K562 (cell line): ENCODE measurements at regions not wholly inside any gene's neighbourhood (a gene's known extent, or its start where the extent isn't known, plus 50 kb on each side); places are given as distances from the start of the nearest gene placed in this dataset.

Experiments used
- ATAC-seq: fragments of 200-7000 bp; cut with Tn5 transposase; 3 replicates; pipeline ENCODE4 v1.9.1; 2020; ENCODE audit warnings: moderate library complexity
- BruUV-seq: library from RNA; stranded (reverse); fragments of 400-500 nt; replicated peaks from 2 replicates; lab custom pipeline; 2021; lab: Mats Ljungman, UMichigan
- CTCF ChIA-PET: fragments of 300-600 bp; formaldehyde crosslinking; extraction: SDS; loops from one replicate; lab custom pipeline; 2021; ENCODE audit warnings: low intra/inter-chr PET ratio; lab: Yijun Ruan, JAX
- POLR2A ChIA-PET: fragments of 300-600, 350-650 bp; sonication (Branson Sonifier 250); formaldehyde crosslinking; extraction: SDS; loops from one replicate; lab custom pipeline; 2021; ENCODE audit warnings: antibody characterized with exemption, inconsistent platforms; lab: Yijun Ruan, JAX
- DNase-seq, 4 experiments: peaks; one replicate each; pipeline versions ENCODE4 v3.0.0 to v3.0.0-alpha.2; 2011 to 2018; ENCODE audit warnings: low spot score in 3 of 4, mixed read lengths in 3 of 4; ENCODE audit errors: extremely low read depth in 1 of 4
- FAIRE-seq: peaks from 2 replicates; lab custom pipeline; 2011; peaks lifted over from hg19 to GRCh38; lab: Jason Lieb, UNC
- H2AFZ ChIP-seq: 2 replicates; pipeline ENCODE4 v1.6.0; 2011; ENCODE audit warnings: low read depth, low read length, control low read depth, inconsistent platforms
- H3K27ac ChIP-seq: fragments of 200-600 bp; 3 replicates; pipeline ENCODE4 v1.8.0; 2011; ENCODE audit warnings: low read depth, mild to moderate bottlenecking, control low read depth, inconsistent platforms, low read length, moderate library complexity, mixed read lengths; ENCODE audit errors: extremely low read depth
- H3K27me3 ChIP-seq, 2 experiments: fragments of 300-600 bp in 1 of 2; 2 replicates in 1 of 2; 3 replicates in 1 of 2; pipeline versions ENCODE4 v1.6.0 to v1.8.0; 2011; ENCODE audit warnings: inconsistent platforms in 2 of 2, low read length in 2 of 2, mild to moderate bottlenecking in 1 of 2, mixed read lengths in 1 of 2, moderate library complexity in 1 of 2; ENCODE audit not compliant: control insufficient read depth in 2 of 2, insufficient read depth in 2 of 2
- H3K36me3 ChIP-seq: fragments of 300-600 bp; 3 replicates; pipeline ENCODE4 v1.8.0; 2011; ENCODE audit warnings: mild to moderate bottlenecking, low read length, inconsistent platforms; ENCODE audit not compliant: control insufficient read depth, insufficient read depth
- H3K4me1 ChIP-seq, 2 experiments: fragments of 200-600 bp in 1 of 2; replicated peaks in 1 of 2; 2 replicates in 1 of 2; 3 replicates in 1 of 2; pipeline versions ENCODE4 v1.5.1 to v1.8.0; 2011; ENCODE audit warnings: inconsistent platforms in 2 of 2, low read length in 2 of 2, mild to moderate bottlenecking in 1 of 2, mixed read lengths in 1 of 2, moderate library complexity in 1 of 2; ENCODE audit not compliant: control insufficient read depth in 2 of 2, insufficient read depth in 2 of 2
- H3K4me2 ChIP-seq: 2 replicates; pipeline ENCODE4 v1.6.1; 2011; ENCODE audit warnings: low read length, control low read depth, inconsistent platforms, mixed read lengths; ENCODE audit not compliant: insufficient read depth
- H3K4me3 ChIP-seq: fragments of 200-600 bp; sonication (generic), shearing (Covaris generic); 2 replicates; pipeline ENCODE4 v1.5.1; 2016; ENCODE audit warnings: control low read depth, inconsistent platforms
- H3K79me2 ChIP-seq: fragments of 200-600 bp; 3 replicates; pipeline ENCODE4 v1.8.0; 2011; ENCODE audit warnings: low read length, inconsistent platforms; ENCODE audit not compliant: control insufficient read depth, insufficient read depth
- H3K9ac ChIP-seq, 2 experiments: 2 replicates each; pipeline versions ENCODE4 v1.6.0 to v1.6.1; 2011; ENCODE audit warnings: low read depth in 2 of 2, low read length in 2 of 2, control low read depth in 1 of 2, inconsistent platforms in 1 of 2, mild to moderate bottlenecking in 1 of 2, mixed read lengths in 1 of 2; ENCODE audit not compliant: insufficient read depth in 1 of 2
- H3K9me1 ChIP-seq: one replicate; pipeline ENCODE4 v1.6.0; 2011; ENCODE audit warnings: inconsistent platforms, mild to moderate bottlenecking, low read length, moderate library complexity; ENCODE audit not compliant: control insufficient read depth, insufficient read depth
- H3K9me3 ChIP-seq: replicated peaks from 2 replicates; pipeline ENCODE4 v1.5.1; 2011; ENCODE audit warnings: low read depth, low read length, inconsistent platforms; ENCODE audit not compliant: control insufficient read depth, insufficient read depth
- H4K20me1 ChIP-seq: replicated peaks from 2 replicates; pipeline ENCODE4 v1.6.1; 2011; ENCODE audit warnings: low read length, inconsistent platforms, mixed read lengths; ENCODE audit not compliant: control insufficient read depth, insufficient read depth
- ADNP ChIP-seq: fragments of 200-800 bp; sonication (Bioruptor generic); IDR thresholded peaks from 2 replicates; pipeline ENCODE4 v1.6.1; 2016; ENCODE audit warnings: missing genetic modification characterization, missing compliant biosample characterization
- CC2D1A ChIP-seq: fragments of 450-650 bp; IDR thresholded peaks from 2 replicates; pipeline ENCODE4 v1.6.1; 2017; ENCODE audit warnings: mild to moderate bottlenecking
- KAT7 ChIP-seq: sonication (generic); formaldehyde crosslinking; IDR thresholded peaks from 2 replicates; pipeline ENCODE4 v1.8.0; 2022; ENCODE audit warnings: missing genetic modification reagents, mild to moderate bottlenecking, borderline replicate concordance
- MIER1 ChIP-seq: fragments of 450-650 bp; IDR thresholded peaks from 2 replicates; pipeline ENCODE4 v1.6.1; 2016; ENCODE audit warnings: antibody characterized with exemption, mild to moderate bottlenecking, low read depth
- MTF1 ChIP-seq: fragments of 250-450 bp; sonication (Bioruptor Pico); IDR thresholded peaks from 2 replicates; pipeline ENCODE4 v1.9.0; 2021; ENCODE audit warnings: moderate library complexity, mild to moderate bottlenecking, inconsistent platforms, borderline replicate concordance
- PURB ChIP-seq: sonication (generic); formaldehyde crosslinking; IDR thresholded peaks from 2 replicates; pipeline ENCODE4 v1.9.0; 2021; ENCODE audit warnings: low read depth, mild to moderate bottlenecking, missing genetic modification reagents
- SREBF2 ChIP-seq: sonication (generic); formaldehyde crosslinking; IDR thresholded peaks from 2 replicates; pipeline ENCODE4 v1.4.0; 2020; ENCODE audit warnings: mild to moderate bottlenecking, missing genetic modification reagents
- XRCC3 ChIP-seq: fragments of 450-650 bp; IDR thresholded peaks from 2 replicates; pipeline ENCODE4 v1.6.1; 2017; ENCODE audit warnings: mild to moderate bottlenecking, moderate library complexity
- ZNF124 ChIP-seq: sonication (generic); formaldehyde crosslinking; IDR thresholded peaks from 2 replicates; pipeline ENCODE4 v1.8.1; 2022; ENCODE audit warnings: missing genetic modification reagents
- ZNF23 ChIP-seq: fragments of 250-450 bp; sonication (Bioruptor Pico); IDR thresholded peaks from 2 replicates; pipeline ENCODE4 v1.4.0; 2020; ENCODE audit warnings: mild to moderate bottlenecking
- in situ Hi-C: fragments of 300-500 bp; cut with MboI; formaldehyde crosslinking; loops from 4 replicates; pipeline ENCODE4 v1.15.0; 2018; ENCODE audit warnings: inconsistent platforms, mixed read lengths
- intact Hi-C: fragments of 100-400 bp; cut with micrococcal nuclease; formaldehyde crosslinking; loops from 2 replicates; pipeline ENCODE4 v1.14.2; 2022
- TF ChIP-seq, protein P1 (sequence below), 2 experiments: fragments of 450-650 bp; IDR thresholded peaks; 2 replicates each; pipeline ENCODE4 v1.6.1; 2018; ENCODE audit warnings: mild to moderate bottlenecking in 2 of 2, low read depth in 1 of 2; ENCODE audit not compliant: partially characterized antibody in 2 of 2
- TF ChIP-seq, protein P2 (sequence below): fragments of 150-350 bp; IDR thresholded peaks from 2 replicates; pipeline ENCODE4 v1.6.1; 2014; ENCODE audit warnings: low read depth, mild to moderate bottlenecking, low read length, borderline replicate concordance

DNA sequence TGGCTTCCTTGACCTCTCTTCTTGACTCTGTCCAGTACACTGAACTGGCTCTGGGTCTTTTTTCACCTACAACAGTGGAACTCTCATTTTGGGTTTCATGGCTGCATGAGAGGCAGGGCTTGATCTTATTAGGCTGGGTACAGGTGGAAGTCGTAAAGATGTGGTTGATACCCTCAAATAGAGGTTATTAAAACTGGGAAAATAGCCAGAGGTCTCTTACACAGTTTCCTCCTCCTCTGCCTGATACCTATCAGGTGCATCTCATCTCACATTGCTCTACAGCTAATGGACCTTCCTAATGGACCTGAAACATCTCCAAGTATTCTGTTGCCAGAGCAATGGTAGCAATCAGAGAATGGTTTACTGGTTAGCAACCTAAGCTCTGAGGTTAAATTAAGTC lies 231.8 kb downstream of the ETAA1 start (continued):
- no peak for TF ChIP-seq MTF1 (CRISPR knock-in tag)
- TF ChIP-seq MIER1 = no peak
- TF ChIP-seq, protein P1, sequence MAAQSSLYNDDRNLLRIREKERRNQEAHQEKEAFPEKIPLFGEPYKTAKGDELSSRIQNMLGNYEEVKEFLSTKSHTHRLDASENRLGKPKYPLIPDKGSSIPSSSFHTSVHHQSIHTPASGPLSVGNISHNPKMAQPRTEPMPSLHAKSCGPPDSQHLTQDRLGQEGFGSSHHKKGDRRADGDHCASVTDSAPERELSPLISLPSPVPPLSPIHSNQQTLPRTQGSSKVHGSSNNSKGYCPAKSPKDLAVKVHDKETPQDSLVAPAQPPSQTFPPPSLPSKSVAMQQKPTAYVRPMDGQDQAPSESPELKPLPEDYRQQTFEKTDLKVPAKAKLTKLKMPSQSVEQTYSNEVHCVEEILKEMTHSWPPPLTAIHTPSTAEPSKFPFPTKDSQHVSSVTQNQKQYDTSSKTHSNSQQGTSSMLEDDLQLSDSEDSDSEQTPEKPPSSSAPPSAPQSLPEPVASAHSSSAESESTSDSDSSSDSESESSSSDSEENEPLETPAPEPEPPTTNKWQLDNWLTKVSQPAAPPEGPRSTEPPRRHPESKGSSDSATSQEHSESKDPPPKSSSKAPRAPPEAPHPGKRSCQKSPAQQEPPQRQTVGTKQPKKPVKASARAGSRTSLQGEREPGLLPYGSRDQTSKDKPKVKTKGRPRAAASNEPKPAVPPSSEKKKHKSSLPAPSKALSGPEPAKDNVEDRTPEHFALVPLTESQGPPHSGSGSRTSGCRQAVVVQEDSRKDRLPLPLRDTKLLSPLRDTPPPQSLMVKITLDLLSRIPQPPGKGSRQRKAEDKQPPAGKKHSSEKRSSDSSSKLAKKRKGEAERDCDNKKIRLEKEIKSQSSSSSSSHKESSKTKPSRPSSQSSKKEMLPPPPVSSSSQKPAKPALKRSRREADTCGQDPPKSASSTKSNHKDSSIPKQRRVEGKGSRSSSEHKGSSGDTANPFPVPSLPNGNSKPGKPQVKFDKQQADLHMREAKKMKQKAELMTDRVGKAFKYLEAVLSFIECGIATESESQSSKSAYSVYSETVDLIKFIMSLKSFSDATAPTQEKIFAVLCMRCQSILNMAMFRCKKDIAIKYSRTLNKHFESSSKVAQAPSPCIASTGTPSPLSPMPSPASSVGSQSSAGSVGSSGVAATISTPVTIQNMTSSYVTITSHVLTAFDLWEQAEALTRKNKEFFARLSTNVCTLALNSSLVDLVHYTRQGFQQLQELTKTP (IDR thresholded peaks at IDR 0.05; ENCODE audit: low read depth in 1 of 2, partially characterized antibody in 2 of 2) = no peak

DNA sequence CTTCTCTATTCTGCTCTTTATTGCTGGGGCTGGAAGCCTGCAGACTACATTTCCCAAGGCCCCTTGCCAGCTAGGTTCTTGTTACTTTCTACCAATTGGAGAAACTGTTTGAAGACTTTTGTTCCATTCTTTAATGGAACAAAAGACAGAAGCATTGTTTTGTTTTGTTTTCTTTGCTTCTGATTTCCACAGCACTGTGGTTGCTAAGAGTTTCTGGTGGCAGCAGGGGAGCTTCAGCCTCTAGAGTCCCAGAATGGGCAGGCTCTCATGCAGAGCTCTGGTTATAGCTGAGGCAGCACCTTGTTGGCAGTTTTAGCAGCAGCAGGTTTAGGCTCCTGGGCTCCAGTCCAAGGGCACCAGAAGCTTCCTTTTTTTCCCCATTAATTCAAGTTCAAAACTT lies 234.3 kb downstream of the ETAA1 start:
- ATAC-seq = no peak
- Histone ChIP-seq H3K36me3 (no peaks in the 10 kb centered on the region), H3K4me1 (no peaks in the 10 kb centered on the region), H3K4me2 (no peak overlapping the region), H3K27ac (no peak overlapping the region), H4K20me1 (no peaks in the 10 kb centered on the region), H3K9me3 (no peaks in the 10 kb centered on the region), H2AFZ (no peak overlapping the region), H3K27me3 (no peaks in the 10 kb centered on the region), H3K79me2 (no peaks in the 10 kb centered on the region), H3K9me1 (no peaks in the 10 kb centered on the region), H3K4me3 (no peak overlapping the region)
- DNase-seq = no peak
- in situ Hi-C loops = no loop called here
- no peak for FAIRE-seq
- no TSS peak for BruUV-seq
- POLR2A ChIA-PET = interaction anchor here (0.7 kb wide), 1 partner anchor 407 kb away, joined by 3 read pairs; no protein-coding TSS in a partner anchor
- TF ChIP-seq PURB (CRISPR knock-in tag) = no peak
- no peak for TF ChIP-seq ZNF124
- TF ChIP-seq KAT7 = no peak
- TF ChIP-seq XRCC3 = no peak
- TF ChIP-seq SREBF2 (CRISPR knock-in tag) = no peak
- TF ChIP-seq ADNP (tag) = no peak
- no peak for TF ChIP-seq ZNF23
- no peak for TF ChIP-seq CC2D1A
- TF ChIP-seq, protein P2, sequence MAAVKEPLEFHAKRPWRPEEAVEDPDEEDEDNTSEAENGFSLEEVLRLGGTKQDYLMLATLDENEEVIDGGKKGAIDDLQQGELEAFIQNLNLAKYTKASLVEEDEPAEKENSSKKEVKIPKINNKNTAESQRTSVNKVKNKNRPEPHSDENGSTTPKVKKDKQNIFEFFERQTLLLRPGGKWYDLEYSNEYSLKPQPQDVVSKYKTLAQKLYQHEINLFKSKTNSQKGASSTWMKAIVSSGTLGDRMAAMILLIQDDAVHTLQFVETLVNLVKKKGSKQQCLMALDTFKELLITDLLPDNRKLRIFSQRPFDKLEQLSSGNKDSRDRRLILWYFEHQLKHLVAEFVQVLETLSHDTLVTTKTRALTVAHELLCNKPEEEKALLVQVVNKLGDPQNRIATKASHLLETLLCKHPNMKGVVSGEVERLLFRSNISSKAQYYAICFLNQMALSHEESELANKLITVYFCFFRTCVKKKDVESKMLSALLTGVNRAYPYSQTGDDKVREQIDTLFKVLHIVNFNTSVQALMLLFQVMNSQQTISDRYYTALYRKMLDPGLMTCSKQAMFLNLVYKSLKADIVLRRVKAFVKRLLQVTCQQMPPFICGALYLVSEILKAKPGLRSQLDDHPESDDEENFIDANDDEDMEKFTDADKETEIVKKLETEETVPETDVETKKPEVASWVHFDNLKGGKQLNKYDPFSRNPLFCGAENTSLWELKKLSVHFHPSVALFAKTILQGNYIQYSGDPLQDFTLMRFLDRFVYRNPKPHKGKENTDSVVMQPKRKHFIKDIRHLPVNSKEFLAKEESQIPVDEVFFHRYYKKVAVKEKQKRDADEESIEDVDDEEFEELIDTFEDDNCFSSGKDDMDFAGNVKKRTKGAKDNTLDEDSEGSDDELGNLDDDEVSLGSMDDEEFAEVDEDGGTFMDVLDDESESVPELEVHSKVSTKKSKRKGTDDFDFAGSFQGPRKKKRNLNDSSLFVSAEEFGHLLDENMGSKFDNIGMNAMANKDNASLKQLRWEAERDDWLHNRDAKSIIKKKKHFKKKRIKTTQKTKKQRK = no peak
- TF ChIP-seq, all 486 proteins: peak for 0
- CTCF ChIA-PET = no interaction called here
- intact Hi-C loops = no loop called here
- no peak overlapping the region for H3K9ac ChIP-seq
